GM21390 (cell line): ENCODE measurements at regions not wholly inside any gene's neighbourhood (a gene's known extent, or its start where the extent isn't known, plus 50 kb on each side); places are given as distances from the start of the nearest gene placed in this dataset.
"Not testable (repeated sequence)": the region's sequence is repeated elsewhere in the genome, so short reads cannot be mapped to it uniquely, and the experiment has no call there.

Source experiments
- ATAC-seq: cut with Tn5 transposase; IDR thresholded peaks from one replicate; pipeline ENCODE4 v1.9.1; 2021; ENCODE audit not compliant: unreplicated experiment

- ATAC-seq, result no peak
Measured at GRCh38 chrY:7417946-7418345, 506.4 kb upstream of the AMELY start.

- no peak for ATAC-seq
Measured at GRCh38 chrY:7416406-7416805, 504.9 kb upstream of the AMELY start.

DNA sequence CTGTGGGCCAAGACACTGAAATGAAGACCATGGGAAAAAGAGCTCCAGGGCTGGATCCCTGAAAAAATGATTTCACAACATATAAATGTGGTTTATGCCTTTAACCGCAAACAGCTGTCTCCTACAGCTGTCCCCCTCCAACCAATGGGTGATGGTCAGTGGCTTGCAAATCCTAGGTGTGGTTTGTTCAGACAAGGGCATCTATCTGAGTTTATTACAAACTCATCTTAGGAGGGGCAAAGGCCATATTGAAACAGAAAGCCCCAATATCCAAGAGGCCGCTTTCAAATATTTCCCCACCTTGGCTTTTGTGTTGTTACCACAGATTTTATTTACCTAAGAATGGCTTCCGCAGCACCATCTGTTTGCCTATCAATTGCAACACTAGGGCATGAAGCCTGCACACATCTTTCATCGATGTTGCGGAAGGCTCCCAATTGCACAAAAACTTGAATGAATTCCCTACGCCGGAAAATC is 503.6 kb upstream of the AMELY start:
- ATAC-seq, result no peak

GRCh38 chrY:7390056-7390455 is 478.5 kb upstream of the AMELY start:
- no peak for ATAC-seq

- no peak for ATAC-seq
Measured at GRCh38 chrY:7382988-7383387, 471.4 kb upstream of the AMELY start.

- no peak for ATAC-seq
Measured at GRCh38 chrY:7377091-7377490, 465.5 kb upstream of the AMELY start.

- ATAC-seq, result not testable (repeated sequence)
Measured at GRCh38 chrY:7374485-7374884, 462.9 kb upstream of the AMELY start.

GRCh38 chrY:7371953-7372352 is 460.4 kb upstream of the AMELY start:
- not testable (repeated sequence) for ATAC-seq

- not testable (repeated sequence) for ATAC-seq
Measured at GRCh38 chrY:7371026-7371425, 459.5 kb upstream of the AMELY start.

DNA sequence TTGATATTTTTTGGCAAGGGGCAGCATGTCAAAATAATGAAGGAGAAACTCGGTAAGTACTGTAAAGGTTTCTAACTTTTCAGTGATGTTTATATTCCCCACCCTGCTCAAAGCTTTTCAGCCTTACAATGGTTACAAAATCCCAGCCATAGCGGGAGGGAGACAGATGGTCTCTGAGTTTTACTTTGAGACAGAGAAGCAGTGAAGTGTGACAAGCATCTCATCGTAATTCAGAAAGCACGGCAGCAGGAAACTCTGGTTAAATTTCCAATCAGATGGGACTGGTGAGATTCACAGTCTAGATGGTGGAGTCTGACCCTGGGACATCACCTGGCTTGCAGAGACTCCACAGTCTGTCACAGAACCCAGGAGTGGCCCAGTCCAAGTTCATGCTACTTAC is 448.0 kb upstream of the AMELY start:
- no peak for ATAC-seq

DNA sequence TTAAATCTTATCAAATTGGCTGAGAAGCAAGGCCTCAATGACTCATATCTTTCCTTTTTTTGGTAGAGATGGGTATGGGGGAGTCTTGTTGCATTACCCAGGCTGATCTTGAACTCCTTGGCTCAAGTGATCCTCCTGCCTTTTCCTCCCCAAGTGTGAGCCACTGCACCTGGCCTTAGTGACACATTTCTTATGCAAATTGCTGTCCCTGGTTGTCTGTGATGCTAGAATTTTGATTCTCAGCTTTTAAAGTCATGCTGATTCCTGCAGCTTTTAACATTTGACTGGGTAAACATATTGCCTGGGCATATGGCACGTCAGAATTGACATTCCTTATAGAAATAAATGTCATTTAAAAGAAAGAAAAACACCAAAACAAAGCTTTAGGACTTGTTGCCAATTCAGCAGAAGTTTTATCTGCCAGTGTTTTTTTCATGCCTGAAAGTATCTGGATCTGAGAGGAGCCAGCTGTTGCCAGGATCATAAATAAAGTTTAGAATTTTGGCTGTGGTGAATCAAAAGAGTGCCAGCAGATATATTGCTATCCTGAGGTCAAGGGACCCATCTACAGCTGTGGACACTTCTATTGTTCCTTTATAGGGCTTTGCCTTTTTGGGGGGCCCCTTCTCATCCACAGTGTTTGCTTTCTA is 446.7 kb upstream of the AMELY start:
- no peak for ATAC-seq

GRCh38 chrY:7355891-7356290 is 444.3 kb upstream of the AMELY start:
- ATAC-seq, result not testable (repeated sequence)

DNA sequence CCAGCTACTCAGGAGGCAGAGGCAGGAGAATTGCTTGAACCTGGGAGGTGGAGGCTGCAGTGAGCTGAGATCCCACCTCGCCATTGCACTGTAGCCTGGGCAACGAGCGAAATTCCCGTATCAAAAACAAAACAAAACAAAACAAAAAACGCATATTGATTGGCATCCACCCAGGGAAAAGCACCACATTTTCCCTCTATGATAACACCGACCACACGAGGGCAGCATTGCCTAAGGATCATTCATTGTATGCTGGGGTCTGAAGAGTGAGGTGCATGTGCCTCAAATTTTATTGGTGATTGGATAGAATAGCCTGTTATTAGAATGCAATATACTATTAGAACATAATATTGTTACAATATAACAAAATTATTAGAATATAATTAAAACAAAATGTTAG is 433.1 kb upstream of the AMELY start:
- no peak for ATAC-seq

DNA sequence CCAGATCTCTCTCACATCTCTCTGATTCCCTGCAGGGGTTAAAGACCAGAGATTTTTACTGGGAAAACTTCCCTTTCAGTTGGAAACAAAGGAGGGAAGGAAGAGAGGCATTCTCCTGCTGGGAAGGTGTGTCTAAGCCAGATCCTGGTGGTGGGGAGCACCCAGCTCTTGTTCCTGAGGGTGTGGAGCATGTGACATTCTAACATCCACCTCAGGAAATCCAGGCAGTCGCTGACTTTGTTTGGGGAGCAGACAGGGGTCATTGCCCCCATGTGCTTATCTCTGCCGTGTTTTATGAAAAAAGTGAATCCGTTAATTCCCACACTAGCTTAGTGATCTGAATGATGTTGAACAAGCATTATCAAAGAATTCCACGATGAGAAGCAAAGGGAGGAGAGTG is 431.7 kb upstream of the AMELY start:
- ATAC-seq, result no peak

DNA sequence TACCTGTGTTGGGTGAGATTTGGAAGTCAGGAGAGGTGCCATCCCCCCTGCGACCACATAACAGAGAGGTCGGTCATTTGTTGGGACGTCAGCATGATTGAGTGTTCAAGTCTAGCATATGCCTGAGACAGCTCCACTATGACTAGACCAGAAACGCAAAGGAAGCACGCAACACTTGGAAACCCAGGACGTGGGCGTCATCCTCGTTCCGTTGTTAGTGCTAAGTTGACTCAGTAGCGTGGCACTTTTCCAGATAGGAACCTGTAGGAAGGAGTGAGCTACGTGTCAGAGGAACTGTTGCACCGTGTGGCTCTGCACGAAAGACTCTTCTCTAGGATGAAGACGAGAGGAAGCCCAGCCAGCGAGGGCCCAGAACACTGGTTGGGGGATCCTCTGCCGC is 431.2 kb upstream of the AMELY start:
- not testable (repeated sequence) for ATAC-seq

DNA sequence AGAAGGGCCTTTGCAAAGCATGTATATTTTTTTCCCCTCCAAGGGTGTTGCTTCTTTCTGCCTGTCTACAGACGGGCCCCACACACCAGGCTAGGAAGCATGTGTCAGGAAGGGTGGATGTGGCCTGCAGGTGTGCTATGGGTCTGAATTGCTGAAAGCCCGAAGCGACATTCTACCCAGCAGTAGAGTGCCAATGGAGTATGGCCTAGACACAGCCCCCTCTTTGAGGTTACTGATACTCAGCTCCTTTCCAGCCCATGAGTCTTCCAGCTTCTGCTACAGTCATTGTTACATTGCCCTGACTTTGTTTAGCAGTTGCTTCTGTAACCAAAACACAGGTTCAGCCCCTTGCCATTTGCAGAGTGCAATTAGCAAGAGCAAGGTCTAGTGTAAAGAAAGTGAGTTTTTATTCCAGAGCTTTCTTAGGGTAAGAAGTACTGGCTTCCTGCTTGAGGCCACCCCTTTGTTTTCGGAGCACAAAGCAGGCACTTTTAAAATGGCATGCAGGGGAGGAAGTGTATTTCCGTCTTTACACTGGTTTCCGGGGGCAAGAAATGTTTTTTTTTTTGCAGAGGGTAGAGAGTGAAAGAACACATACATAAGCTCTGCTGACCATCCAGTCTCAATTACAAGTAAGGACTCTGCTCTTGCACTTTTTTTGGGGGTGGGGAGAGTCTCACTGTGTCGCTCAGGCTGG is 428.0 kb upstream of the AMELY start:
- ATAC-seq, result no peak

- ATAC-seq, result no peak
Measured at GRCh38 chrY:7336023-7336873, 424.7 kb upstream of the AMELY start.

DNA sequence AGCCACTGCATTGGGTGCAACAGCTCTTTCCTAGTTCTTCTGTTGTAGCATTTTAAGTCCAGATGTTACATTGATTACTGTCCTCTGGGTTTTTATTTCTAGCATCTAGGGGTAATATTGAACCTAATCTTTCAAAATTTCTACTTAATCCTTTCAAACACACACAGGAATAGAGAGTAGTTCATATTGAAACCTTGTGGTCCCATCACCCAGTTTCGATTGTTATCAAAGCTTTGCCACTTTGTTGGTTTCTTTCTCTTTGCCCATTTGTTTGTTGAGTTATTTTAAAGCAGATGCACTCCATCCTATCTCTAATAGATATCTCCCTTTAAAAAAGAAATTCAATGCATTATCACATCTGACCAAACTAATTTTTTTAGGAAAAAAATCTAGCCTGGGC is 422.9 kb upstream of the AMELY start:
- no peak for ATAC-seq

DNA sequence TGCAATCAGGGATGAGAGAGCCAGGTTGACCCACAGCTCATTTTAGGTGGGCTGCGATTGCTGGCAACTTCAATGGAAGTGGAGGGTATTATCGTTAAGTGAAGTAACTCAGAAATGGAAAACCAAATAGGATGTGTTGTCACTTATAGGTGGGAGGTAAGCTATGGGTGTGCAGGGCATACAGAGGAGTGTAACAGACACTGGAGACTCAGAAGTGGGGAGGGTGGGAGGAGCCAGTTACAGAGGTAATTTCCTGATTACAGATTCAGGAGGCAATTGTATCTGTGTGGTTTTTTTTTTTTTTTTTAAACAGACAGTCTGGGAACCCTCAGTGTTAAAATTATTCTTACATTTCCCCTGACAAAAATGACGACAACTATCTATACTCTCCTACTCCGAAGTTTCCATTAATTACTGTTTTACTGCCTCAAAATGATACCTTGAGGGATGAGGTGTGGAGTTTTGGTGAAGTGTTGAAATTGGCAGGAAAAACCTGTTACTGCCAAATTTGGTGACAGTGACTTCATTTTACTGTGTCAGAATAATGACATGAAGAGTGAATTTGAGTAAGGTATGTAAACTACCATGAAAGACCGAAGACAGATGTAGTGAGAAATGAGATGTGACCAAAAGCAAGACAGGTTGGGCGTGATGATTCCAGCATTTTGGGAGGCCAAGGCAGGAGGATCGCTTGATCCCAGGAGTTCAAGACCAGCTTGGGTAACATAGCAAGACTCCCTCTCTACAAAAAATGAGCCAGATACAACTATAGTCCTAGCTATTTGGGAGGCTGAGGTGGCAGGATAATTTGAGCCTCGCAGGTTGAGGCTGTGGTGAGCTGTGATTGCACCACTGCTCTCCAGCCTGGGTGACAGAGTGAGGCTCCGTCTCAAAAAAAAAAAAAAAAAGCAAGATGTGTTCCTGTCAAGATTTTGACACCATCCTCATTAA is 415.0 kb upstream of the AMELY start:
- no peak for ATAC-seq

DNA sequence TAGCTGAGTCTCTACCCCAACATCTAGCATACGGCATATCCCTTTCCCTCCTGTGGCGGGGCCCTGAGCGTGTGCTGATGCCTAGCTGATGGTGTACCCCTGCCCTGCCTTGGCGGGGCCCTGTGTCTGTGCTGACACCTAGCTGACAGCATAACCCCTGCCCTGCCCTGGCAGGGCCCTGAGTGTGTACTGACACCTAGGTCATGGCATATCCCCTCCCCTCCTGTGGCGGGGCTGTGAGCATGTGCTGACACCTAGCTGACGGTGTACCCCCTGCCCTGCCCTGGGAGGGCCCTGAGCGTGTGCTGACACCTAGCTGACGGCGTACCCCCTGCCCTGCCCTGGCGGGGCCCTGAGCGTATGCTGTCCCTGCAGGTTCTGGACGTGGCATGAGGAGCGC is 414.0 kb upstream of the AMELY start:
- no peak for ATAC-seq

DNA sequence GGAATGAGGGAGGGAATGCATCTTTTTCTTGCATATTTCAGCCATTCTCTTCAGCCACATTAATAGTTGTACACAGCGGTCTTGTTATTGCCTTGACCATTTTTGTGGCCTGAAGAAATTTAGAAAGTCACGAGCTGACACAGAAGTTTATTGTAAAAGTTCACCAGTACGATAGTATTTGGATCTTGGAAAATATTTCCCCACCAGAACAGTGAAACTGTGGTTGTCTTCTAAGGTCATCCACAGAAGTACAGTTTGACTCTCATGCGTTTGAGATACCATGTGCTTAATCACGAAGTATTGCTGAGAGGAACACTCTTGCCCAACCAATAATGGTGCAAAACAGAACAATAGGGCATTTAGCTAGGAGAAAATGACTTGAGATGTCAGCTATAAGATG is 409.2 kb upstream of the AMELY start:
- ATAC-seq, result no peak
